ENCODE measurements at regions not wholly inside any gene's neighbourhood (a gene's known extent, or its start where the extent isn't known, plus 50 kb on each side); places are given as distances from the start of the nearest gene placed in this dataset.
"Not testable (repeated sequence)": the region's sequence is repeated elsewhere in the genome, so short reads cannot be mapped to it uniquely, and the experiment has no call there.

GRCh38 chr9:38198140-38198539, 129.1 kb upstream of the SHB start:
- DNase-seq (ENCODE audit: low read depth in 4 of 4, low spot score in 3 of 4): no peak

GRCh38 chr9:38196714-38197113, 127.7 kb upstream of the SHB start:
- DNase-seq (ENCODE audit: low read depth in 4 of 4, low spot score in 3 of 4): no peak

GRCh38 chr9:38195737-38196161, 126.7 kb upstream of the SHB start:
- DNase-seq (ENCODE audit: low read depth in 4 of 4, low spot score in 3 of 4): no peak

GRCh38 chr9:38194870-38195269, 125.8 kb upstream of the SHB start:
- DNase-seq (ENCODE audit: low read depth in 4 of 4, low spot score in 3 of 4): no peak

DNA sequence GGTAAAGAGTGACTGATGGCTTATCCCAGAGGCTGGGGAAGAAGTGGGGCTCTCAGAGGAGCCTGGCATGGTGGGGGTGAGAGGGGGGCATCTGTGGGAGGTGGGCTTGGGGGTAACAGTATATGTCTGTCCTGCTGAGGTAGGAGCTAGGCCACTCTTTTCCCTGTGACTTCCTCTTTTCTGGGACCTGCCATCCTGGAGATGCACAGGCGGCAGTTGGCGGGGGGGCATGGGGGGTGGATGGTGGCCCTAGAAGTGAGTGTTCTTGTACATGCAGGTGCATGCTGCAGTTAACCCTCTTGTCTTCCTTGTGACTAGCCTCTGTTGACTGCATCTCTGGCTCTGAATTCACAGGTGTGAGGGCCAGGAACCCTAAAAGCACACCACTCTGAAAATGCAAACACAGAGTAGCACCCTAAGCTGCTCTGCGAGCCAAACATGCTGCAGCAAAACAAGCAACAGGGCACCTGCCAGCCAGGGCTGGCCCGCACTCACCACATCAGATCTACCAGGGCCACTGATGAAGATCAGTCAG, 123.8 kb upstream of the SHB start:
- DNase-seq (ENCODE audit: low read depth in 4 of 4, low spot score in 3 of 4): no peak

GRCh38 chr9:38186404-38187115, 117.5 kb upstream of the SHB start:
- DNase-seq (ENCODE audit: low read depth in 4 of 4, low spot score in 3 of 4): no peak

DNA sequence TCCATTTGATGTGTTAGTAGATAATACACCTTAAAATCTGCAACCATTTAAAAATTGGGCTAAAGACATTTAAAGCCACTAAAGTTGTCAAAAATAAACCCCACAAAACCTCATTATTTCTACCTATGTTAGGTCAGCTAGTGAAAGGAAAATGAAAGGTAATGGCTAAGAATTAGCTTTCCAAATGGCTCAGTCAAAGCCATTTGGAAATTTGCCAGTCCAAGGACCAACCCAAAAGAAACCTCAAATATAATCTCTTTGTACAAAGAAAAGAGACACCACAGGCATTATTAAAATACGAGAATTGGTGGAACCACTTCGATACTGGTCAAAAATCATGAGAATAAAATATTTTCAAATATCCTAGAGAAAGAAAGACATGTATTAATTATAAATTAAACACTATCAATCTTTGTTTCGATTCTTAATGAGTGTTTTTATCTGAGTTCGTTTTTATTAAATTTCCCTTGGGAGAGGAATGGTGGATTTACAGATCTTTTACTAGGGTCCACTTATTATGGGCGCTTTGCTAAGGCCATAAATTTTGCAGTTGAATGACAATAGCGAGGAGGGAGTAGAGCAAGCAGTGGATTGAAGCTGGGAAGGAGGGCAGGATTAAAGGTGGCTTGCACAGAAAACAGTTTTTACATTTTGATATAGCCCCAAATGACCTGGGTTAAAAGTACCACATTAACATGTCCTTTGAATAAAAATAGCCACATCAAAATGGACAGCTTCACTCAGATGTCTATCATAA, 116.8 kb upstream of the SHB start:
- no peak for DNase-seq (ENCODE audit: low read depth in 4 of 4, low spot score in 3 of 4)

GRCh38 chr9:38183994-38184568, 115.1 kb upstream of the SHB start:
- no peak for DNase-seq (ENCODE audit: low read depth in 4 of 4, low spot score in 3 of 4)

- no peak for DNase-seq (ENCODE audit: low read depth in 4 of 4, low spot score in 3 of 4)
These were observed 113.3 kb upstream of the SHB start for GRCh38 chr9:38182321-38182720.

DNA sequence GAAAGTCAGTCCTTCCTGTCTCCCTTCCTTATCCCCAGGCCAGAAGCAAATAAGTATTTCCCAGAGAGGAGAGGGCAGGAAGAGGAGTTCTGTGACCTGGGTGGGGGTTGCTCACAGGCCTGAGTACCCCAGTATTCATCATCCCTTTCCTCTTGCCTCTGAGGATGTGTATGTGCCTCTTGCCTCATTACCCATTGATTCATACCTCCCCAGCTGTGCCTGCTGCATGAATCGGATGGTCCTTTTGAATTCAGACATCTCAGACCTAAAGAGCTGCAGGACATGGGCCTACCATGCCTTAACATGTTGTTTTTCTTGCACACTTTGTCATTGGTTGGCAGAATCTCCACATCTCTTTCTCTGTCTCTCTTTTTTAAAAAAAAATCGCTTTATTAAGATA, 112.8 kb upstream of the SHB start:
- no peak for DNase-seq (ENCODE audit: low read depth in 4 of 4, low spot score in 3 of 4)

GRCh38 chr9:38181232-38181631, 112.2 kb upstream of the SHB start:
- no peak for DNase-seq (ENCODE audit: low read depth in 4 of 4, low spot score in 3 of 4)

GRCh38 chr9:38180656-38181055, 111.6 kb upstream of the SHB start:
- no peak for DNase-seq (ENCODE audit: low read depth in 4 of 4, low spot score in 3 of 4)

DNA sequence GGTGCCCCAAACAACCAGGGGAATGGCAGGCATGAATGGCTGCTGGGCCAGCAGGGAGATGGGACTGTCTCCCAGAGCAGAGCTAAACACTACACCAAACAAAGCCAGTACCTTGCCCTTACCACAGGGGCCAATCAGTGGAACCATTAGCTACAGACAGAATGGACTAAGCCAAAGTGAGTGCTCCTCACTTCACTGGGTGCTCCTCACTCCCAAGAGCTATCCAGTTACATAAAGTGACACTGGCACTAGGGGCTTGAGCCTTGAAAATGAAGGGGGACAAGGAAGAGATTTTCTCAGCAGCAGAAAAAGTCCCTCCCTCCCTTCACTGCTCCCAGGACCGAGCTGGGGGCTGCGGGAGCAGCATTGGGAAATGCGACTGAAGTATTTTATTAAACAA, 110.9 kb upstream of the SHB start:
- DNase-seq (ENCODE audit: low read depth in 4 of 4, low spot score in 3 of 4): no peak

DNA sequence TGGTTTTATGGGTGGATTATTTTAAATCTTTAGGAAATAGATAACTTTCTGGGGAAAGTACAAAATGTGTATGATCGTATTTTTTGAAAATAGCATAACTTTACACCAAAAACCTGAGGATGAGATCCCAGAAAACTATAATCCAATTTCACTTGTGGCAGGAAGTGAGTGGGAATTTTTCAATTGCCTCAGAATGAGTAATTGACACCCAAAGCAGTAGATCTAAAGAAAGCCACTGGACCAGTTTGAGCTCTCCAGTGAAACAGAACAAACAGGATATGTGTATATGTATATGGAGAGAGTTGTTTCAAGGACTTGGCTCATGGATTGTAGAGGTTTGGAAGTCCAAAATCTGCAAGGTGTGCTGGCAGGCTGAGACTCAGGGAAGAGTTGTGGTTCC, 109.2 kb upstream of the SHB start:
- no peak for DNase-seq (ENCODE audit: low read depth in 4 of 4, low spot score in 3 of 4)

- DNase-seq (ENCODE audit: low read depth in 4 of 4, low spot score in 3 of 4): no peak
These were observed 108.7 kb upstream of the SHB start for GRCh38 chr9:38177680-38178079.

GRCh38 chr9:38176251-38176650, 107.2 kb upstream of the SHB start:
- DNase-seq (ENCODE audit: low read depth in 4 of 4, low spot score in 3 of 4): no peak

GRCh38 chr9:38175423-38175822, 106.4 kb upstream of the SHB start:
- DNase-seq (ENCODE audit: low read depth in 4 of 4, low spot score in 3 of 4): no peak

DNA sequence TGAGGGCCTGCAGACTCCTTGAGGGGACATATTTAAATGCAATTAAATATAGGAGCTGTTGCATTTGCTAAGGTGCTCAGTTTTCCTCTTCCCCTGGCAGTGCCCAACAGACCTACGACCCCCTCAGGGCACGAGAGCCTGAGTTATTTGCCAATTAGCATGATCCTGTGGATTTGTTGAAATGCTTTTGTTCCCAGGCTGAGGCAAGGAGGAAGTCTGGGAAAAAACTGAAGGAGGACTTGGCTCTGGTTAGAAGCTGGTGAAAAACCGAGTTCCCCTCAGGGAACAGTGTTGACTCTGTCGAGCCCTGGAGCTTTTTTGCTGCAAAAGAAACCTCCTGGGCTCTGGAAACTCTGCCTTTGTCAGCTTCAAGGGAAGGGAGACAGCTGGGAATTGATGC, 103.6 kb upstream of the SHB start:
- no peak for DNase-seq (ENCODE audit: low read depth in 4 of 4, low spot score in 3 of 4)

- DNase-seq (ENCODE audit: low read depth in 4 of 4, low spot score in 3 of 4): no peak
These were observed 102.9 kb upstream of the SHB start for GRCh38 chr9:38171926-38172325.

- DNase-seq (ENCODE audit: low read depth in 4 of 4, low spot score in 3 of 4): no peak
These were observed 102.5 kb upstream of the SHB start for GRCh38 chr9:38171538-38171884.

- DNase-seq (ENCODE audit: low read depth in 4 of 4, low spot score in 3 of 4): not testable (repeated sequence)
These were observed 101.9 kb upstream of the SHB start for GRCh38 chr9:38170763-38171537.

All from right renal pelvis (tissue), 4 donors.